Jurkat, Clone E6-1 (cell line): ENCODE measurements at regions not wholly inside any gene's neighbourhood (a gene's known extent, or its start where the extent isn't known, plus 50 kb on each side); places are given as distances from the start of the nearest gene placed in this dataset.
"Not testable (repeated sequence)": the region's sequence is repeated elsewhere in the genome, so short reads cannot be mapped to it uniquely, and the experiment has no call there.

Source experiments
- DNase-seq: peaks from one replicate; pipeline ENCODE4 v3.0.0-alpha.2; 2011; ENCODE audit warnings: low read depth, low spot score
- H3K4me3 ChIP-seq: 2 replicates; pipeline ENCODE4 v1.5.1; 2011; ENCODE audit warnings: mild to moderate bottlenecking, low read length, control low read depth, moderate library complexity

DNA sequence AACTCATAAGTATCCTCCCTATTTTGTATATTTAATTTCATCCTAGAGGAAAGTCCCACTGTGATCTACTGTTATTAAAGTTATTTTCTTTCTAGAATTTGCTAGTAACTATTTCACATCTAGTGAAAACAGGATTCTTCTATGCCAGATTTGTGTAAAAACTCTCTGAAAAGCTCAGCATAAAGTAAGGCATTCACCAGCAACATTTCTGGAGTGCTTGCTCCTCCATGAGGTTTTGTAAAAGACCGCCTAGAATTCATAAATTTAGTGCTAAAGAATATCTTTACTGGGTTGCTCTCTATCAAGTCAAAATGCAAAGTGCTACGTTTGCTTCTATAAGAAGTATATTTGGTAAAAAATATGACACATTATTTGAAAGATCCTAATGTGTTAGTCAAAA, 173.5 kb upstream of the IRAK1BP1 start:
- DNase-seq = no peak
- no peak overlapping the region for H3K4me3 ChIP-seq

DNA sequence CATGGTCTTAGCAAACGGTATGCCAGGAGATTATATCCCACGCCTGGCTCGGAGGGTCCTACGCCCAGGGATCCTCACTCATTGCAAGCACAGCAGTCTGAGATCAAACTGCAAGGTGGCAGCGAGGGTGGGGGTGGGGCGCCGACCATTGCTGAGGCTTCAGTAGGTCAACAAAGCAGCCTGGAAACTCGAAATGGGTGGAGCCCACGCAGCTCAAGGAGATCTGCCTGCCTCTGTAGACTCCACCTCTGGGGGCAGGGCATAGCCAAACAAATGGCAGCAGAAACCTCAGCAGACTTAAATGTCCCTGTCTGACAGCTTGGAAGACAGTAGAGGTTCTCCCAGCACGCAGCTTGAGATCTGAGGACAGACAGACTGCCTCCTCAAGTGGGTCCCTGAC, 172.7 kb upstream of the IRAK1BP1 start:
- not testable (repeated sequence) for H3K4me3 ChIP-seq, DNase-seq

DNA sequence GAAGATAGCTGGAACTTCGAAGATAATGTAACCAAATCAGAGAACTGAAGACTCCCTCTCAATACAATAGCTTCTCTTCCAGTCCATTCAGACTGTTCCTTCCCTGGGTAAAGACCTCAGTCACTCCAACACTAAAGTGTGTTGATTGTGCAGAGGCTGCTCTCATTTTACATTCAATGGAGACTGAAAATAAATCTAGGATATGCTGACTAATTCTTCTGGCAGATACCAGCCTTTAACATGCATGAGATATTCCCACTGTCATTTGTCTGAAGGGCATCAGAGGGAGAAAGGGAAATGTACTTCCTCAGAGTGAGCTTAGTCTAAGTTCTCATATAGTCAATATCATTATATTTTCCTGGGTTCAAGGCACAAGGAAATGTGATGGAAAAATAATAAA, 166.4 kb upstream of the IRAK1BP1 start:
- H3K4me3 ChIP-seq = no peak overlapping the region
- no peak for DNase-seq

DNA sequence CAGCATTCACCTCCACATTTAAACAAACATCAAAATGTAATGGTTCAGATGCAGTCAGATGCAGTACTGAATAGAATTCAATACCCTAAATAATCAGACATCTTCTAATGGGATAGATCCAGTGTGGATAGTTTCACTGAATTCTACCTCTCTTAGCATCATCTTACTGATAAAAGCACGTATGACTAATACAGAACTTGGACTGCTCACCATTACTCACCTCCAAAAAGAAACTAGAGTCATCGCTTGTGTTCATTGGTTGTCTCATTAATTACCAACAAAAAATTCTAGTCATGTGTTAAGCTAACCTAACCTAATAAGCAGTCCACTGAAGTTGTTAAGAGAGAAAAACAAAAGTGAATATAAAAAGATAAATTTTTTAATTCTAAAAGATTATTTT, 165.9 kb upstream of the IRAK1BP1 start:
- no peak for DNase-seq
- no peak overlapping the region for H3K4me3 ChIP-seq

DNA sequence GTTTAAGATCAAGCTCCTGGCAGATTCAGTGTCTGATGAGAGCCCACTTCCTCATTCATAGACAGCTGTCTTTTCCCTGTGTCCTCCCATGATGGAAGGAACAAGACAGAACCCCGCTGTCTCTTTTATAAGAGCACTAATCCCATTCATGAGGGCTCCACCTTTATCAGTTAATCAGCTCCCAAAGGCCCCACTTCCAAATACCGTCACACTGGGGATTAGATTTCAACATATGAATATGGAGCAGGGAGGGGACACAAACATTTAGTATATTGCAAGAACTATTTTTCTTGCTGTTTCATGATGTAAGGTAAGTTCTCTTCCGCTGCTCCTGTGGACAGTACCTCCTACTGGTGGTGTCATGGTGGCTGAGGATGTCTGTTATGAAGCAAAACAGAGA, 158.3 kb upstream of the IRAK1BP1 start:
- no peak overlapping the region for H3K4me3 ChIP-seq
- no peak for DNase-seq

DNA sequence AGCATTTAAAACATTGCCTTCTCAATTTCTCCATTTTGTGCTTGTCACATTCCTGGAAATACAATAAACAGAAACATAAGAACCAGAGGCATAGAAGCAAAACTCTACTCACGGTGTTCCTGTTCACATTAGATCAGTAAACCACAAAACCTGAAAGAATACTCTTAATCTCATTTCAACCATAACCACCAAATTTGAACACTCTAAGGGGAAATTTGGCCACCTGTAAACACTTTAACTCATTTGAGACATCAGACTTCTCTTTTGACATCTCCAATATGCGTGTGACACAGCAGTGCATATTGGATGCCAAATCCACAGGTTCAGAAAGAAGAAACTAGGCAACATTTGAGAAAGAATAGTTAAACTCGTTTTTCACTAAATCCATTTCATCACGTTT, 153.8 kb upstream of the IRAK1BP1 start:
- no peak overlapping the region for H3K4me3 ChIP-seq
- DNase-seq = peak; percentile 42

DNA sequence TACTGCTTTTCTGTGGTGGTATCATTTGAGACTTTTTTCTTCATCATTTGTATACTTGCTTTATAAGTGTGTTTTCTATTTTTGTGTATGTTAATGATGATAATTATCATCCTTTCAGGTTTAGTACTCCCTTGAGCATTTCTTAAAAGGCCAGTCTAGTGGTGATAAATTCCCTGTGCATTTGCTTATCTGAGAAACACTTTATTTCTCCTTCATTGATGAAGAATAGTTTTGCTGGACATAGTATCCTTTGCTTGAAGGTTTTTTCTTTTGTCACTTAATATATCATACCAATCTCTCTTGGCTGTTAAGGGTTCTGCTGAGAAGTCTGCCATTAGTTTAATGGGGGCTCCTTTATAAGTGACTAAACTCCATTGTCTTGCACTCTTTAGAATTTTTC, 123.2 kb upstream of the IRAK1BP1 start:
- DNase-seq = no peak
- no peak overlapping the region for H3K4me3 ChIP-seq

DNA sequence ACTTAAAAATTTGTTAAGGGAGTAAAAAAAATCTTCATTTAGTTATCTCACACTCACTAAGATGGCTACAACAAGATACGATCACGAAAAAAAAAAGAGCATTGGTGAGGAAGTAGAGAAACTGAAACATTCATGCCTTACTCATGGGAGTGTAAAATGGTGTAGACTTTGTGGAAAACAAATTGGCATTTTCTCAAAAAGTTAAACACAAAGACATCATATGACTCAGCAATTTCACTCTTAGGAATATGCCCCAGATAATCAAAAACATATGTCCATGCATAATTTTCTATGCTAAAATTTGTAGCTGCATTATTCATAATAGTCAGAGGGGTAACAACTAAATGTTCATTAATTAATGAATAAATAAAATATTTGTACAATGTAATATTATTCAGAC, 120.9 kb upstream of the IRAK1BP1 start:
- no peak for DNase-seq
- H3K4me3 ChIP-seq = no peak overlapping the region

DNA sequence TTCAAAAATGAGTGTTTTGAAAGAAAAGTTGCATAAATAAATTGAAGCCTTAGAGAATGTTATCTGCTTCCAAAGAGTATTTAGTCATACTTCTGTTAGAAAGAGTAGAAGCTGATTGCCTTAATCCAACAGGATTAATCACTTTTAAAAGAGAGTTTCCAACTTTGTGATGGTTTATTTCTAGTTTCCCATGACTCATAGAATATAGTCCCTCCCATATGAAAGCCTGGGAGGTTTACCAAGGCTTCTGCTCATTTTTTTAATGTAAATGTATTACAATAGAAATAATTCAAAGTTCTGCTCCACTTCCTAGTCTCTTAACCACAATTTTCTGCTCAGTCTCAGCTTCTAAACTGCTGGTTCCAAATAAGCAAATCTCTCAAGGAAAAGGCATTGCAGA, 118.0 kb upstream of the IRAK1BP1 start:
- no peak for DNase-seq
- H3K4me3 ChIP-seq = no peak overlapping the region

DNA sequence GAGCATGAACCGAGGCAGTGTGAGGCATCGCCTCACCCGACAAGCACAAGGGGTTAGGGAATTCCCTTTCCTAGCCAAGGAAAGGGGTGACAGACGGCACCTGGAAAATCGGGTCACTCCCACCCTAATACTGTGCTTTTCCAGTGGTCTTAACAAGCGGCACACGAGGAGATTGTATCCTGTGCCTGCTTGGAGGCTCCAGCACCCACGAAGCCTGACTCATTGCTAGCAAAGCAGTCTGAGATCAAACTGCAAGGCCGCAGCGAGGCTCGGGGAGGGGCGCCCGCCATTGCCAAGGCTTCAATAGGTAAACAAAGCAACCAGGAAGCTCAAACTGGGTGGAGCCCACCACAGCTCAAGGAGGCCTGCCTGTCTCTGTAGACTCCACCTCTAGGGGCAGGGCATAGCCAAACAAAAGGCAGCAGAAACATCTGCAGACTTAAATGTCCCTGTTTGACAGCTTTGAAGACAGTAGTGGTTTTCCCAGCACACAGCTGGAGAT, 109.0 kb upstream of the IRAK1BP1 start:
- not testable (repeated sequence) for H3K4me3 ChIP-seq, DNase-seq

DNA sequence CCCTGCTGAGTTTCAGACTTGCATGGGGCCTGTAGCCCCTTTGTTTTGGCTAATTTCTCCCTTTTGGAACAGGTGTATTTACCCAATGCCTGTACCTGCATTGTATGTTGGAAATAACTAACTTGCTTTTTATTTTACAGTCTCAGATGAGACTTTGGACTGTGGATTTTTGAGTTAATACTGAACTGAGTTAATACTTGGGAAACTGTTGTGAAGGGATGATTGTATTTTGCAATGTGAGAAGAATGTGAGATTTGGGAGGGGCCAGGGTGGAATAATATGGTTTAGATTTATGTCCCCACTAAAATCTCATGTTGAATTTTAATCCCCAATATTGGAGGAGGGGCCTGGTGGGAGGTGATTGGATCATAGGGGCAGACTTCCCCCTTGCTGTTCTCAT, 99.1 kb upstream of the IRAK1BP1 start:
- H3K4me3 ChIP-seq = no peak overlapping the region
- DNase-seq = no peak

DNA sequence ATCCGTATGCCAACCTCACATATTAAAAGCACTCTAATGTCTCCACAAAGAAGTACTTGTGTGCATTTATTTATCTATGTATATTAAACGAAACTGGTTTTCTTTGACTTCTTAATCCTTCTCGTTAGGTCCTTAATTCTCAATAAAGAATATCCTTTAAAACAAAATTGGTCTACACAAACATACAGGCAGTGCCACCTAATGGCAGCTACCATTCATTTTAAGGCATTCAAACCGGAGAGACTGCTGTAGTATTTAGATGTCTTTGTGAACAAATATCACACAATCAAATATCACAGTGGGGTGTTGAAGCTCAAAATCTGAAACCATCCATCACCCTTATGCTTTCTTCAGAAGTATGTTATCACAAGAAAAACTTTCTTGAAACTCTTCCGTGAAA, 96.6 kb upstream of the IRAK1BP1 start:
- H3K4me3 ChIP-seq = no peak overlapping the region
- DNase-seq = no peak

DNA sequence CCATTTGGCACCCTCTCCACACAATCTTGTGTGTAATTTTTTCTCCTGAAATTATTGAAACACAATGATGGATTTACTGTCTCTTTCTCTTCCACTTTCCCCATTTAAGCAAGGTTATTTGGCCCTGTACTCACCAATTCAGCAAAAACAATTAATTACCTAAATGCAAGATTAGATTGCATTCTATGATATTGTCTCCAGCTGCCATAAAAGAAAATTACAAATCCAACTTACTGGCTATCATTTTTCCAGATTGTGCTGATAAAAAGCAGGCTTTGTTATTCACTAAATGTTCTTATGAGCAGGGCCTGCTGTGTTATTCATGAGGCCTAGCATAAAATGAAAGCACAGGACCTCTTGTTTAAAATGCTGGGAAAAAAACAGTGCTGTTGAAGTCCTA, 95.8 kb upstream of the IRAK1BP1 start:
- no peak overlapping the region for H3K4me3 ChIP-seq
- no peak for DNase-seq

DNA sequence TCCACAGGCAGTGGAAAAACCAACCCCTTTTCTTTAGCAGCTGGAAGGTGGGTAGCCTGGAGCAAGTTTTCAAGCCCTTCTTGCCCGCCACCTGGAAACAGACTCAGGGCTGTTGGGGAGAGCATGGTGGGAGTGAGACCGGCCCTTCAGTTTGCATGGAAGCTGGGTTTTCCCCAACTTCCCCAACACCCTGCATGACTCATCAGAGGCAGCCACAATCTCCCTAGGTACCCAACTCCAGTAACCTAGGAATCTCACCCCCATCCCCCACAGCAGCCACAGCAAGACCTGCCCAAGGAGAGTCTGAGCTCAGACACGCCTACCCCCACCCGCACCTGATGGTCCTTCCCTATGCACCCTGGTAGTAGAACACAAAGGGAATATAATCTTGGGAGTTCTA, 86.3 kb upstream of the IRAK1BP1 start:
- no peak for DNase-seq
- no peak overlapping the region for H3K4me3 ChIP-seq

DNA sequence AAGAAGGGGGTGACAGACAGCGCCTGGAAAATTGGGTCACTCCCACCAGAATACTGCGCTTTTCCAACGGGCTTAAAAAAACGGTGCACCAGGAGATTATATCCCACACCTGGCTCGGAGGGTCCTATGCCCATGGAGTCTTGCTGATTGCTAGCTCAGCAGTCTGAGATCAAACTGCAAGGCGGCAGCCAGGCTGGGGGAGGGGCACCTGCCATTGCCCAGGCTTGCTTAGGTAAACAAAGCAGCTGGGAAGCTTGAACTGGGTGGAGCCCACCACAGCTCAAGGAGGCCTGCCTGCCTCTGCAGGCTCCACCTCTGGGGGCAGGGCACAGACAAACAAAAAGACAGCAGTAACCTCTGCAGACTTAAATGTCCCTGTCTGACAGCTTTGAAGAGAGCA, 84.0 kb upstream of the IRAK1BP1 start:
- DNase-seq, H3K4me3 ChIP-seq: not testable (repeated sequence)

DNA sequence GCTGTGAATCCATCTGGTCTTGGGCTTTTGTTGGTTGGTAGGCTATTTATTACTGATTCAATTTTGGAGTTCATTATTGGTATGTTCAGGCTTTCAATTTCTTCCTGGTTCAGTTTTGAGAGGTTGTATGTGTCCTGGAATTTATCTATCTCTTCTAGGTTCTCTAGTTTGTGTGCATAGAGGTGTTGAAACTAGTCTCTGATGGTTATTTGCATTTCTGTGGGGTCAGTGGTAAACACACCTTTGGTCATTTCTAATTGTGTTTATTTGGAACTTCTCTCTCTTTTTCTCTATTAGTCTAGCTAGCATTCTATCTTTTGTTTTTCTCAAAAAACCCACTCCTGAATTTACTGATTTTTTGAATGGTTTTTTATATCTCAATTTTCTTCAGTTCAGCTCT, 70.1 kb upstream of the IRAK1BP1 start:
- DNase-seq = no peak

DNA sequence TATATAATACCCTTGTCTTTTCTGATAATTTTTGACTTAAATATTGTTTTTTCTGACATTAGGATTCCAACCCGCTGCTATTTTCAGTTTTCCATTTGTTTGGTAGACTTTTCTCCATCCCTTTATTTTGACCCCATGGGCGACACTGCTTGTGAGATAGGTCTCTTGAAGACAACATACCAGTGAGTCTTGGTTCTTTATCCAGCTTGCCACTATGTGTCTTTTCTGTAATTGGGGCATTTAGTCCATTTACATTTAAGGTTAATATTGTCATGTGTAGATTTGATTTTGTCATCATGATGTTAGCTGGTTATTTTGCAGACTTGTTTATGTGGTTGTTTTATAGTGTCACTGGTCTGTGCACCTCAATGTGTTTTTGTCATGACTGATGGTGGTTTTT, 67.7 kb upstream of the IRAK1BP1 start:
- H3K4me3 ChIP-seq = no peak overlapping the region
- DNase-seq = no peak

More for the DNA sequence above, 70.1 kb upstream of the IRAK1BP1 start:
- no peak overlapping the region for H3K4me3 ChIP-seq

DNA sequence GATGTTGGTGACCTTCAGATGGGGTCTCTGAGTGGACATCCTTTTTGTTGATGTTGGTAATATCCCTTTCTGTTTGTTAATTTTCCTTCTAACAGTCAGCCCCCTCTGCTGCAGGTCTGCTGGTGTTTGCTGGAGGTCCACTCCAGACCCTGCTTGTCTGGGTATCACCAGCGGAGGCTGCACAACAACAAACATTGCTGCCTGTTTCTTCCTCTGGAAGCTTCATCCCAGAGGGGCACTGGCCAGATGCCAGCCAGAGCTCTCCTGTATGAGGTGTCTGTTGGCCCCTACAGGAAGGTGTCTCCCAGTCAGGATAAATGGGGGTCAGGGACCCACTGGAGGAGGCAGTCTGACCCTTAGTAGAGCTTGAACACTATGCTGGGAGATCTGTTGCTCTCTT, 60.6 kb upstream of the IRAK1BP1 start:
- H3K4me3 ChIP-seq, DNase-seq: not testable (repeated sequence)

DNA sequence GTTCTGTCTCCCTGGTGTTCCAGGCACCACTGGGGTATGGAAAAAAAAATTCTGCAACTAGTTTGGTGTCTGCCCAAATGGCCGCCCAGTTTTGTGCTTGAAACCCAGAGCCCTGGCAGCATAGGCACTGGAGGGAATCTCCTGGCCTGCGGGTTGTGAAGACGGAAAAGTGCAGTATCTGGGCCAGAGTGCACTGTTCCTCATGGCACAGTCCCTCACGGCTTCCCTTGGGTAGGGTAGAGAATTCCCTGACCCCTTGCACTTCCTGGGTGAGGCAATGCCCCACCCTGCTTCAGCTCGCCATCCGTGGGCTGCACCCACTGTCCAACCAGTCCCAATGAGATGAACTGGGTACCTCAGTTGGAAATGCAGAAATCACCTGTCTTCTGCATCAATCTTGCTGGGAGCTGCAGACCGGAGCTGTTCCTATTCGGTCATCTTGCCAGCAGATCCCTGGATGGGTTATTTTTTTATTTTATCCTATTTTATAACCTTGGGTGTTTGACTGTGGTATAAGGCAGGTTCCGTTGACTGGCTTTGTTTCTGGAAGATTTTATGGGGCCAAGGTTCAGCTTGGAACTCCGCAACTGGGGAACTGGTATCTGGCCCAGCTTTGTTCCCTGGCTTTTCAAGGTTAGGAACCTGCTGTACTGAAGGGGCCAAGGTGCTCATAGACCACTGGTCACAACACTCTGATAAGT, 59.5 kb upstream of the IRAK1BP1 start:
- DNase-seq, H3K4me3 ChIP-seq: not testable (repeated sequence)

DNA sequence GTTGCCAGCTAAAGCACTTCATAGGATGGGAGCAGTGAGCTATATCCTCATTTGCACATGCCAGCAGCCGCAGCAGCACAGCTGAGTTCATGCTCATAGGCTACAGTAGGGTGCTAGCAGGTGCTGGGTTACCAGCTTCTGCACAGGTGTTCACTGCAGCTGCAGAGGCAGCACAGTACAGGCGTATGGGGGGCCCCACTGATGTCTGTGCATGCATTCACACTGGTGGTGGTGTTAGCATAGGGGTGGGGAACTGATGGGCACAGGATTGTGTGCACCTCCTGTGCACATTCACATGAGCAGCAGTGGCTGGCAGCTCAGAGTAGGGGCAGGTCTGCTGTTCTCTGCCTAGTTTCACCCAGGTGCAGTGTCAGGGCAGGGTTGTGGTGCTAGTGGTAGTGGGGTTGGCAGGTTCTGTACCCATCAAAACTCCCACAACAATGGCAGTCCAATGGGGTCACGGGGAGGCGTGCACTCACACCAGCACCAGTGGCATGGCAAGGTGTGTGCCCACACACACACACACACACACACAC, 58.9 kb upstream of the IRAK1BP1 start:
- H3K4me3 ChIP-seq = no peak overlapping the region
- no peak for DNase-seq

DNA sequence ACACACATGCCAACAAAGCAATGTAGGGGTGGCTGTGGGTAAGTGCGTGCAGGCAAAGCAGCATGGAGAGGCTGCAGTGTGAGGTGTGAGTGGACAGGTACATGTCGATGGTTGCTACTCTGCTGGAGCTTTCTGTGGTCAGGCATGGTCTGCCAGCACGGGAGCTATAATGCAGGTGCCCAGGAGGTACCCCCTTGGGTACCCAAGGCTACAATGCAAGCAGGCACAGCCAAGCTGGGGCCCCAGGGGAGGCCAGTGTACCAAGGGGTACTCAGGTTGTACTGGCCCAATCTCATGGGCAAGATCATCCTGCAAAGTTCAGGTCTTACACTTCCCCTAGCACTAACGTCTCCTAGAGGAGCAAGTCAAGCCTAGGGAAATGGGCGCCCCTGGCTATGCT, 58.4 kb upstream of the IRAK1BP1 start:
- DNase-seq = no peak
- H3K4me3 ChIP-seq = no peak overlapping the region
